ENCODE measurements at regions not wholly inside any gene's neighbourhood (a gene's known extent, or its start where the extent isn't known, plus 50 kb on each side); places are given as distances from the start of the nearest gene placed in this dataset.
"Not testable (repeated sequence)": the region's sequence is repeated elsewhere in the genome, so short reads cannot be mapped to it uniquely, and the experiment has no call there.

DNA sequence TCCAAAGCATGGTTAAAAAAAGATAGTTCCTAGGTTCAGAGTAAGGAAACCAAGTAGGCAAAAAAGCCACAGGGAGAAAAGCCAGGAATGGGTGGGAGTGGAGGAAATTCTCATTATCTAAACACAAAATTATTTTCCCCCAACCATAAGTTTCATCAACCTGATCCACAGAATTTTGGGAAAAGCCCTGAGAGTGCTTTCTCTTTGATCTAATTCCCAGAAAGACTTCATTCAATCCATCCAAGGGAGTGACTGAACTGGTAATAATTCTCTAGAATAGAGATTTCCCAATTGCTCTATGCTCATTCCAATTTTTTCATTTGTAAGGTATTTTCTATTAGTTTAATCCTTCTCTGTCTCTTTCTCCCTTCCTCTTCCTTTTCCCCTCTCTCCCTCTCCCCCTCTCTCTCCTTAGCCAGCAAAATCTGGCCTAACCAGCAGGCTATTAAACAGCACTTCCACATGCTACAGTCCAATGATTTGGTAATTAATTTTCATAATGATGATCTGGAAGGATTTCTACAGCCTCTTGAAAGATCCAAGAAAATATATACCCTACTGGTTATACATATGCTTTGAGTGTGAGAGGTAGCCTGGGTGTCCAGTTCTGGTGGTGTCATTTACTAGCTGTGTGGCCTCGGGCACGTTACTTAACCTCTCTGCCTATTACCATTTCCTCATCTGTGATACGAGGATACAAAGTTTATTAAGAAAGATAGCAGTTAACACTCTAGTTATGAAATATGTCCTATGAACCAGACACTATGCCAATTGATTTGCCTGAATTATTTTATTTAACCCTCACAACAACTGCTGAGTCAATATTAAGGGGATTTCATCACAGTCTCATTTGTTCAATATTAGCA, 251.5 kb upstream of the RASGEF1B start:
- no peak for DNase-seq (ENCODE audit: low read depth)

DNA sequence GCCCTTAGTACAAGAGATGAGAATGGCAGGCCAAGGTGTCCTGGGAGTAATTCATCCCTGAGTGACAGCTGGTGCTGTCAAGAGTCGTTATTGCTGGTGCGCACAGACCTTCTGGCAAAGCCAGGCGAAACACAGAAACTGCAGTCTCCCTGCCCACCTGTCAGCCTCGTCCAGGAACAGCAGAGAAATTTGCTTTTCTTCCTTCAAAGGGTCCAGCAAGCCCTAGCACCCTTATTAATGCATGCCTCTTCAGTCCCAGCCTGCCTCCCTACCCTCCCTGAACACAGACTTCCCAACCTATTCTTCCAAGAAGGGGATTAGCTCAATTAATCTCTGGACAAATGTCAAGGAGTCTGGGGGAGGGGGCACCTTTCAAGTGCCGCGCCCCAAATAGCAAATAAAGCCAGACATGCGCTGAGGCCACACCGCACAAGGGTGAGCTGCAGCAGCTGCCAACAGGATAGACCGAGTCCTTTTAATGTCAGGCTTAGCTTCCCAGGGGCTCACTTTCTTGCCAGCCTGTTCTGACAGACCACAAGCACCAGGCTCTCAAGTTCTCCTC, 250.7 kb upstream of the RASGEF1B start:
- no peak for DNase-seq (ENCODE audit: low read depth)

DNA sequence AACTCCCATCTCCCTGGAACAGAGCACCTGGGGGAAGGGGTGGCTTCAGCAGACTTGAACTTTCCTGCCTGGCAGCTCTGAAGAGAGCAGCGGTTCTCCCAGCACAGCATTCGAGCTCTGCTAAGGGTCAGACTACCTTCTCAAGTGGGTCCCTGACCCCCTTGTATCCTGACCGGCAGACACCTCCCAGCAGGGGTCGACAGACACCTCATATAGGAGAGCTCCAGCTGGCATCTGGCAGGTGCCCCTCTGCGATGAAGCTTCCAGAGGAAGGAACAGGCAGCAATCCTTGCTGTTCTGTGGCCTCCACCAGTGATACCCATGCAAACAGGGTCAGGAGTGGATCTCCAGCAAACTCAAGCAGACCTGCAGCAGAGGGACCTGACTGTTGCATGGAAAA, 244.1 kb upstream of the RASGEF1B start:
- DNase-seq (ENCODE audit: low read depth) = no peak

DNA sequence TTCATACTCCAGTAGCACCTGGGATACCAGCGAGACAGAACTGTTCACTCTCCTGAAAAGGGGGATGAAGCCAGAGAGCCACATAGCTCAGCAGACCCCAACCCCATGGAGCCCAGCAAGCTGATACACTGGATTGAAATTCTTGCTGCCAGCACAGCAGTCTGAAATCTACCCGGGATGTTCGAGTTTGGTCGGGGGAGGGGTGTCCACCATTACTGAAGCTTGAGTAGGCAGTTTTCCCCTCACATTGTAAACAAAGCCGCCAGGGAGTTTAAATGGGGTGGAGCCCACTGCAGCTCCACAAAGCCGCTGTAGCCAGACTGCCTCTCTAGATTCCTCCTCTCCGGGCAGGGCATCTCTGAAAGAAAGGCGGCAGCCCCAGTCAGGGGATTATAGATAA, 243.7 kb upstream of the RASGEF1B start:
- DNase-seq (ENCODE audit: low read depth) = not testable (repeated sequence)

DNA sequence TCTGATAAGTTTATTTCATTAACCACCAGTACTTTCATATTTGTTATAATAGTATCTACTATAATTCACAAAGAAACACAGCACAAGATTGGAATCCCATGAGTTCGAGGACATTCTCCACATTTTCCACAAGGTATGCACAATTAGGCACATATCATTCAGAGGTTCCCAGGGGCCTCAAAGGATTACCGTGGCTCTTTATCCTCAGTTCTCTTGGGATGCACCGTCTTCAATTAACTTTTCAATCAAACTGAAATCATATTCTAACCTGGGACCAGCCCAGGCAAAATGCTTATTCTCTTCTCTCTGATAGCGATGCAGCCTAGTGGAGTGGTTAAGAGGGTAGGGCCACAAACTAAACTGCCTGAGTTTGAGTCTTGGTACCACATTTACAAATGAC, 242.6 kb upstream of the RASGEF1B start:
- no peak for DNase-seq (ENCODE audit: low read depth)

DNA sequence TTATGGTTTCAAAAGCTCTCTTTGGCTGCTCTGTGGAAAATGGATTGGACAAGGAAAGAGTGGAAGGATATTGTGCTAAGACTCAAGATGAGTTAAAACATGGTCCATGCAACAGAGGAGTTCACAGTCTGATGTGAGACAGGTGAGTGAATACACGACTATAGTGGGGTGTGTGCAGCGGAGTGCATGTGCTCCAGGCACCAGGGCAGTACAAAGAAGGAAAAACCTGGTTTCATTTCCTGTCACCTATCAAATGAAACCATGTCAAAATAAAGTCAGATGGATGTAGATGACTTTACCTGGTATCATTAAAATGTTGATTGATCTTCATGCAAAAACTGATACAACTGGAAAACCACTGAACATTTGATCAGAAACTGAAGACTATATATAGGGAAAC, 241.0 kb upstream of the RASGEF1B start:
- no peak for DNase-seq (ENCODE audit: low read depth)

DNA sequence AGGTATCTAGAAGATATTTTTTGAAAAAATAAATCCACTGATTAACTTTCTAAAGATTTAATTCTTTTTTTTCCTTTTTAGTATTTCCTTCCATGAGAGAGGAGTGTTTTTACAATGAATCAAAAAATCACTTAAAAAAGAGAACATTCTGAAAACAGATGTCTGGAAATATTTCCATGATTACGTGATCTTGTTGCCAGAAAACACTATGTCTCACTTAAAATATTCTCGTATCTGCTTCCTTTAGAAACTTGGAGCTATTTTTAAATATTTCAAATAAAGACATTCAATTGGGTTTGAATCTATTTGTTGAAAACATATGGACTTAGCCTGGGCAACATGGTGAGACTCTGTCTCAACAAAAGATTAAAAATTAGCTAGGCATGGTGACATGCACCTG, 232.8 kb upstream of the RASGEF1B start:
- no peak for DNase-seq (ENCODE audit: low read depth)

DNA sequence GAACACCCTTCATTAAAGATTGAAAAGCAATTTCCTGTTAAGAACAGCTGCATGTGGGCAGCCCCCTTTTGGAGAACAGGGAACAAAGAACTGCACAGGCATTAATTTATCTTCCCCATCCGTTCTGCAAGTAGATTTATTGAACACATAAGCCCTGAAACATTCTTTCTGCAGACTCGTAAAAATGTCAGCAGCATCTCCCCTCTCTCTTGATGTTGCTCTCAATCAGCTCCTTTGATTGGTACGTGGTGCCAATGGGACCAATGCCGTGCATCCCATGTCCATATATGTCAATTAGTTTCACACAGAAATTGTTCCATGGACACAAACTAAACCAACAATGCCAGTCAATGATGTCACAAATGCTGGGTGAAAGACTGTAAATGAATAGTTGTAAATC, 228.5 kb upstream of the RASGEF1B start:
- no peak for DNase-seq (ENCODE audit: low read depth)

DNA sequence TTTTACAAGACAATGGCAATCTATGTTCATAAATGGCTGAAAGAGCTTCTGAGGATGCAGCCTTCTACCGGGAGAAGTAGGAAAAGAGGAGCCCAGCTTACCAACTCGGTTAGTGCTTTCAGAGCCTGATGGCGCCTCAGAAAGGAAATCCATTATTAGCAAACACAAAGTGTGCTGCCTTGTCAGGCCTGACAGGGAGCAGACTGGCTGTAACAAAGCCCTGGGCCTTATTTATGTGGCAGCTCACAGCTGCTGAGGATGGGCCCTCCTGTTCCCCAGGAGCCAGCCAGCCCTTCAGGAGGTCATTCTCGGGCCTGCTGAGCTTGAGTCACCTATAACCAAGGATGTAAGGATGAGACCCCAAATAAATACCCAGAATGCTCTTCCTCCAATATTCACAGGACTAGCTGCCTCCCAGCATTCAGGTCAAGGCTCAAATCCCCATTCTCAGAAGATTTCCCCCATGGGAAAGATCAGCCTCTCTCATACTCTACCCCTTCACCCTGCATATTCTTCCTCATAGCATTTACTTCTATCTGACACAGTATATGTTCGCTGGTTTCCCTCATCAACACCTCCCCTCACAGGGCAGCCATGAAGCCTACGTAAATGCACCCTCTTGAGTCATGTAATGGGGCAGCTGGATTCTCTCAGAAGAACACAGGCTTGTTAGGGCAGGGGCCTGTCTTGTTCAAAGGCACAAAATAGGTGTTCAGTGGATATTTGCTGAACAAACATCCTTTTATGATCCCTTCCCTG, 227.0 kb upstream of the RASGEF1B start:
- no peak for DNase-seq (ENCODE audit: low read depth)

DNA sequence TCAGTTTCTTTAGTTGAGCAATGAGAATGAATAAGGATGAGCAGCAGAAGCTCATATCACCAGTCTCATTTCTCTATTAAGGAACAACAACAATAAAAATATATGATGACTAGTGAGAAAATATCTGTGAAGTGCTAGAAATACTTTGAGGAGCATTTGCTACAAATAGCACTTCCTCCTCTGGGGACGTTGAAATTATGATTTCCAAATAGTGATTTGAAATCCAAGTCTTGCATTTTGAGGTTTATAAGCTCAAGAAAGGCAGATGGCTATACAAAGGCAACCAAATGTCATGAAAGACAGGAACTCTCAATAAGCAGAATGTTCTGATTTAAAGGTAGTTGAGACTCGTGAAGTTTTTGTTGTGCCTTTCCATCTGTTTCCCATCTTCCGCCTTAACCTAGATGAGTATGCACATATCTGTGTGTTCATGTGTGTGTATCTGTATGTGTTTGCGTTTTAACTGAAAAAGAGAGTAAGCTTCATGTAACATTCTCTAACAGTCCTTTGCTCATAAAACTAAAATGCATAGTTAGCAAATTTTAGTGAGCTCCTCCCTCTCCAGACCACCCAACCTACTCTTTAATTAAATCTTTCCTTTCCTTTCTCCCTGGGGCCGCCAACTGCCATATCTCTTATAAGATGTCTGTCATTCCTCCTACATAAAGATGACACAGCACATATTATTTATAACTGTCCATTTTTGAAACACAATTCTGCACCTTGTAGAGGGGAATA, 222.6 kb upstream of the RASGEF1B start:
- DNase-seq (ENCODE audit: low read depth) = no peak

DNA sequence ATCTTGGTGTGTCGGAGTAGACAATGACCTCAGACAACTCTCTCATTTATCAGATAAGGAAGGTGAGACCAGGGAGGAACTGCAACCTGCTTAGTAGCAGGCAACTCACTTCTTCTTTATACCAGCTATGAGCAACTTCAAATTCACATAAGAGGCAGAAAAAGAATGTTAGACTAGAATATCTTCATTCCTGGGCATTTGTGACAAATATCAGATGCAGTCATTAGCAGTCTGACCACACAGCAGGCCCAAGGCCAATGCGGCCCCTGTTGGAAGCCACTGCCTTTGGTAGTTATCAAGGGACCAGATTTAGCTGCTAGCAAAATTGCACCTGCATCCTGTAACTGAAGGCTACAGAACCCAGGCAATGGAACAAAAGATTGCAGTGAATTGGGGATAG, 219.2 kb upstream of the RASGEF1B start:
- DNase-seq (ENCODE audit: low read depth) = no peak

DNA sequence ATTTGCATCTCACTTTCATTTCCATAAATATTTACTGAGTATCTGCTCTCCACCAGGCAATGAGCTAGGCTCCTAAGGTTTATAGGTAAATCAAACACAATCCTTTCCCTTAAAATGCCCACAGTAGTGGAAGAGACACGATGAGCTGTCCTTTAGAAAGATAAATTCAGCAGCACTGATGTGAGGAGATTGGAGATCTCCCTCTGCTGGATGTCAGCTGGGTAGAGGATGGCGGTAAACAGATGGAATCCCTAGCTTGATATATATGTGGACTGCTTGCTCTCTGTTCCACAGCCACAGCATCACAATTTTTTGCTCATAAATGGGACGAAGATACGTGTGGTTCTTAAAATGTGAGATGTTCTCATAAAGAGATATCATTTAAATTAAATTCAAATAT, 216.4 kb upstream of the RASGEF1B start:
- no peak for DNase-seq (ENCODE audit: low read depth)

DNA sequence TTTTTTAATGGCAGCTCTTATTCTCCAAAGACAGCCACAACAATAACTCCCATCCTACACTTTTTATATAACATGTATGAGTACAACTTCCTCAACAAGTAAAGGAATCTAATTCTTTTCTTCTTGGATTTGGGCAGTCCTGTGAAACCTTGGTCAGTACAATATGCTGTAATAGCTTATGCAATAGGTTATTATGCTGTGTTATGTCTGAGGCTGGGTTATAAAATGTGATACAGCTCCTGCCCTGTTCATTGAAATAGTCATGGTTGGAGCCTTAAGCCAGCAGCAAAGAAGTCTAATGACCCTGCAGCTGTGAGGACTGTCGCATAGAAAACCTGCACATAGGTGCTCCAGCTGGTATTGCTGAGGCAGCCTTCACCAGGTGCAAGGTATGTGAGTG, 215.8 kb upstream of the RASGEF1B start:
- no peak for DNase-seq (ENCODE audit: low read depth)

DNA sequence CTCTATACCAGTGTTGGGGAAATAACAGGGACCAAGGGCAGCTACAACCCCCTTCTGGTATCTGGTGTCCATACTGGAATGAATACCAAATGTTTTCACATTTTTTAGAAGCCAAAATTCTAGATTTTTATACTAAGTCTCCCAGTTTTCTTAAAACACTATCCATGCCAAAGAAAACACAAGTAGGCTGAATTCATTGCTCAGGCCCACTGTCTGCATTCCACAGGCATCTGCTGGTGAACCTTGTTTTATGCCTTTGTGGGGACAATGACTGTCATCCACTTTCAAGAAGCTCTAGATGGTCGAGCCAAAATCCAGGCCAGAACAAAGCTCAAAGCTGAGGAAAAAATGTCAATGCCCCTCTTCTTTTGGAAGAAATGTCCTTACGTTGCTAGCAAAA, 213.4 kb upstream of the RASGEF1B start:
- no peak for DNase-seq (ENCODE audit: low read depth)

DNA sequence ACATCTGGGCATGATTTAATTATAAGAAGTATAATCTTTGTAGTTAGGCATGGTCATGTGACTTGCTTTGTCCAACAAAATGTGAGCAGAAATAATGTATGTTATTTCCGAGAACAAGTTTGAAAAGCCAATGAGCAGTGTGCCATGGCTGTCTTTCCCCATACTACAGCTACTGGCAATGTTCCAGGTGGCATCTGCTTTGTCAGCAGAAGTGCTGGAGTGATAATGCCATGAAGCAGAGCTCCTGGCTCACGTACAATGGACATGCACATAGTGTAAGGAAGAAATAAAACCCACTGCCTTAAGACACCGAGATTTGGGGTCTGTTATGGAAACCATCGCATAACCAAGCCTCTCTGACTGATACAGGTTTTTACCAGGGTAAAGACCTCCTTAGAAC, 212.6 kb upstream of the RASGEF1B start:
- DNase-seq (ENCODE audit: low read depth) = no peak

DNA sequence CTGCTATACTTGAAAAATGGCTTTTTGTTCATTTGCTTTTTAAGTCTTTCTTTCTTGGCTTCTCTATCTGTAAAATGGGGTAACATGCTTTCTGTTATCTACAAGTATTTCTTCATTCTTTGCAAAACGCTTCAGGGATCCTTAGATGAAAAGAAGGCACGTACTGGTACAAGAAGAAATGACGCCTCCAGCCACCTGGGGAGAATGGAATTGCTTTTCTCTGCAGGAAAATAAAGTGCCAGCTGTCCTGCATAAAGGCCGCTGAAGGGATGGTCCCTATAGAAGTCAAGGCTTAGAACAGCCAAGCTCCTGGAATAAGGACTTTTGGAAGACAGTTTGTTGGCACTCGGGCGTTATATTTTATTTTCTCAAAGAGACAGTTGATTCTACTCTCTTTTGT, 210.8 kb upstream of the RASGEF1B start:
- DNase-seq (ENCODE audit: low read depth) = no peak

DNA sequence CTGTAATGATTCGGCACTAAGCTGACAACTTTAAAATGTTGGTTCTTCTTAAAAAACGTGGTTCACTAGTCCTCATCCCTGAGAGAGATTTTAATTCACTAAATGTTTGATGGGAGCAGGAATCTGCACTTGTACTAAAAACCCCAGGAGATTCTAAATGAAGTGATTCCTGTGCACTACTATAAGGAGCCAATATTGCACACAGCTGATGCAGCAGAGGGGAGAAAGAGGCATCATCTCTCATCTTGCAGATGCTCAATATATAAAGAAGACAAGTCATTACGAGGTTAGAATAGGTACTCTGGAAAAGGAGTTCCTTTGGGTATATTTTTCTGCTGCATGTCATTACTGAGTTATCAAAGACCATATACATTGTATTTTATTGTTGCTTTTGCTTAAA, 207.6 kb upstream of the RASGEF1B start:
- no peak for DNase-seq (ENCODE audit: low read depth)

DNA sequence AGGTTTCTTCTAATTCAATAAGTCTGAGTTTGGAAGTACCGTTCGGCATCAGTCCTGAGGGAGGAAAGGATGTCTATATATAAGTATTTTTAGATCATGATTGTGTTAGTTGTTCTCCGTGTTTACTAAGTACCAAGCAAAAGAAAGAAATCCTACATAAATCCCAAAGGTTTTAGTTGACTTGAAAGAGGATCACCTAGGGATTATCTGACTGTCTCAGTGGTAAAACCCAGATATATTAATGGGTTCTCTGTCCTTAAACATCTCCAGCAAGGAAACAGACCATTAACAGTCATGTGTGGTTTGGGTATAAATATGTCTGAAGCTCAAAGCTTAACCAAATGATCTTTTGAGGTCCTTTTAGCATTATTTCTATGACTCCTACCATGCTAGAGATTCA, 207.1 kb upstream of the RASGEF1B start:
- no peak for DNase-seq (ENCODE audit: low read depth)

DNA sequence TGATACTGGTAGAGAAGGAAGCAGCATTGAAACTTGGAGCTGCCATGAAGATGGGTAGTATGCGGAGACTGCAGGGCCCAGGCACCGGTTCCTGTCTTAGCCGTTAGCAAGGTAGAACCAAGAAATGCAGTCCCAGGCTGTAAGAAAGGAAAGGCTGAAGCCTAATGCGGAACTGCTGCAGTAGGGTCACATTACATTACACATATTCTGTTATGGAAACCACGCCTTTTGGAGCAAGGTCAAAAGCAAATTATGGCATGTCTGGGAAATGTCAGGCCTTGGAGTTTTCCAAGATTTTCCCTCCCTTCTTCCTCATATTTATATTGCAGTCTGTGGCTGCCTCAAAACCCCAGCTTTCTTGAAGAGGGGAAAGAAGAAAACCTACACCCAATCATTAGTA, 204.8 kb upstream of the RASGEF1B start:
- DNase-seq (ENCODE audit: low read depth) = no peak

DNA sequence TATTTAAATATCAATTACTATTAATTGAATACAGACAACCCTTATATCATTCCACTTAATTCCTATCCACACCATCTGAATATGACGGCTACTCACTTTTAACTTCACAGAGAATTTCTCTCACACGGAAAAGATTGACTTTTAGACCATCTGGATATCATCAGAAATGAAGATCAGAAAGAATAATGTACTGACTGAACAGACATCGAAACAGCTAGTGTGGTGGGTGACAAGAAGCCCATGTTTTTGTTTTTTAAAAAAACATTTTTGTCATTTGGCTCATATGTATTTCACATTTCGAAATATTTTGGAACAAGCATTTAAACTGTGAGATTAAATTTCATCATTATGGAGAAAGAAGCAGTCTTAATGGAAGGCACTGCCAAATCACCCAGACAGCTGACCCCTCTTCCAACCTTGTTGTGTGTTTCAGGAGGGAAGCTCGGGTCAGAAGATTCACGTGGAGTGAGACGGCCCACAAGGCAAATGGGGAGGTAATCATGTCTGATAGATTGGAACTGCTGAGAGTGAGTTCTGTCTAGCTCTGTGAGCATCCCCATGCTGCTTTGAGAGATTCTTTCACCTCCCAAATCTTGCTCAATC, 204.2 kb upstream of the RASGEF1B start:
- no peak for DNase-seq (ENCODE audit: low read depth)

DNA sequence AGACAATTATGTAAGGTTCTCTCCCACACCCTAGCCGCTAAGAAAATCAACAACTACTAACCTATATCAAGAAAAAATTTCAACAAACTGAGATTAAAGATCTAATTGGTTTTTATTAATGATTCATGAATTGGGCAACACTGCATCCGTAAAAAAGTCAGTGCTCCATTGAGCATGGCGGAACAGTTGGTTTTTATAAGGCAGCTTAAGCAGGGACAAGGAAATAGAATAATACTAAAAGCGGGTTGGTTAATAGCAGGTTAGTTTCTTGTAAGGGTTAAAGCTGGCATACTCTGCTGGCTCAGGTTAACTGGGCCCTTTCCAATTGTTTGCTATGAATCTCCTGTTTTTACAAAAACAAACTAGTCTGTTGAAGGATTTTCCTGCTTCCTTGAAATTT, 202.3 kb upstream of the RASGEF1B start:
- DNase-seq (ENCODE audit: low read depth) = no peak

DNA sequence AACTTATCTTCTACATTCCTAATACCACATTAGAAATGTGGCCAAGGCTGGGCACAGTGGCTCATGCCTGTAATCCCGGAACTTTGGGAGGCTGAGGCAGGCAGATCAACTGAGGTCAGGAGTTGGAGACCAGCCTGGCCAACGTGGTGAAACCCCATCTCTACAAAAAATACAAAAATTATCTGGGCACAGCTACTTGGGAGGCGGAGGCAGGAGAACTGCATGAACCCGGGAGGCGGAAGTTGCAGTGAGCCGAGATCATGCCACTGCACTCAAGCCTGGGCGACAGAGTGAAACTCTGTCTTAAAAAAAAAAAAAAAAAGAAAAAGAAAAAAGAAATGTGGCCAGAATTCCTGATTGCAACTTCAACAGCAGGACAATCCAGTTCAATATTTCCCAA, 196.6 kb upstream of the RASGEF1B start:
- DNase-seq (ENCODE audit: low read depth) = not testable (repeated sequence)

Data from stimulated activated CD4-positive, alpha-beta T cell treated with anti-CD3 and anti-CD28 coated beads, Interleukin-2, amount 100 ng/mL, for 4 hours (primary cell).